ENCODE measurements at regions not wholly inside any gene's neighbourhood (a gene's known extent, or its start where the extent isn't known, plus 50 kb on each side); places are given as distances from the start of the nearest gene placed in this dataset.

- no peaks in the 10 kb centered on the region for H3K36me3 ChIP-seq (ENCODE audit: insufficient read depth, low read length, poor library complexity, severe bottlenecking)
- ChIA-PET POLR2A (ENCODE audit: low non-redundant PET) (no interaction called here), CTCF (no interaction called here)
- no peak overlapping the region for H3K27ac ChIP-seq (ENCODE audit: low read depth, low read length, poor library complexity, severe bottlenecking)
- H3K27me3 ChIP-seq (replicated peaks; ENCODE audit: insufficient read depth, low read depth, low read length, poor library complexity): no peaks in the 10 kb centered on the region
- intact Hi-C loops (cut with micrococcal nuclease; ENCODE audit: unreplicated experiment): no loop called here
- BruUV-seq (replicated peaks): no TSS peak
- peaks cover 13% of the 10 kb centered on the region for H3K4me1 ChIP-seq (ENCODE audit: insufficient read depth, low read length, poor library complexity, severe bottlenecking)
- TF ChIP-seq EZH2 (IDR thresholded peaks at IDR 0.05; ENCODE audit: borderline replicate concordance, low read depth, low read length, poor library complexity, severe bottlenecking) (no peak), CTCF (conservative IDR thresholded peaks at IDR 0.05; ENCODE audit: low read depth, low read length) (no peak)
- no peaks in the 10 kb centered on the region for H3K9me3 ChIP-seq (ENCODE audit: low read depth, low read length, poor library complexity, severe bottlenecking)
- no peak for DNase-seq (ENCODE audit: low spot score)
- no peak overlapping the region for H3K4me3 ChIP-seq (ENCODE audit: low read depth, low read length, poor library complexity, severe bottlenecking)
Observed at GRCh38 chr2:195600778-195601177, 56.2 kb upstream of the SLC39A10 start.

GRCh38 chr2:195596840-195597239, 60.2 kb upstream of the SLC39A10 start:
- Histone ChIP-seq H3K9me3 (ENCODE audit: low read depth, low read length, poor library complexity, severe bottlenecking) (no peaks in the 10 kb centered on the region), H3K4me3 (ENCODE audit: low read depth, low read length, poor library complexity, severe bottlenecking) (no peak overlapping the region), H3K4me1 (ENCODE audit: insufficient read depth, low read length, poor library complexity, severe bottlenecking) (peaks cover 25% of the 10 kb centered on the region), H3K36me3 (ENCODE audit: insufficient read depth, low read length, poor library complexity, severe bottlenecking) (no peaks in the 10 kb centered on the region), H3K27me3 (replicated peaks; ENCODE audit: insufficient read depth, low read depth, low read length, poor library complexity) (no peaks in the 10 kb centered on the region), H3K27ac (ENCODE audit: low read depth, low read length, poor library complexity, severe bottlenecking) (no peak overlapping the region)
- ChIA-PET POLR2A (ENCODE audit: low non-redundant PET) (no interaction called here), CTCF (interaction anchor here (1.2 kb wide), 1 partner anchor 60 kb away, joined by 4 read pairs; the partner anchor contains the start of gene SLC39A10)
- BruUV-seq (replicated peaks): no TSS peak
- peak; percentile 83 for DNase-seq (ENCODE audit: low spot score)
- TF ChIP-seq CTCF (conservative IDR thresholded peaks at IDR 0.05; ENCODE audit: low read depth, low read length): no peak
- TF ChIP-seq EZH2 (IDR thresholded peaks at IDR 0.05; ENCODE audit: borderline replicate concordance, low read depth, low read length, poor library complexity, severe bottlenecking): no peak
- intact Hi-C loops (cut with micrococcal nuclease; ENCODE audit: unreplicated experiment): no loop called here

GRCh38 chr2:195595825-195596224, 61.2 kb upstream of the SLC39A10 start:
- TF ChIP-seq EZH2 (IDR thresholded peaks at IDR 0.05; ENCODE audit: borderline replicate concordance, low read depth, low read length, poor library complexity, severe bottlenecking) (no peak), CTCF (conservative IDR thresholded peaks at IDR 0.05; ENCODE audit: low read depth, low read length) (no peak)
- H3K27ac ChIP-seq (ENCODE audit: low read depth, low read length, poor library complexity, severe bottlenecking): no peak overlapping the region
- no peak for DNase-seq (ENCODE audit: low spot score)
- ChIA-PET CTCF (no interaction called here), POLR2A (ENCODE audit: low non-redundant PET) (no interaction called here)
- H3K9me3 ChIP-seq (ENCODE audit: low read depth, low read length, poor library complexity, severe bottlenecking): no peaks in the 10 kb centered on the region
- no peaks in the 10 kb centered on the region for H3K36me3 ChIP-seq (ENCODE audit: insufficient read depth, low read length, poor library complexity, severe bottlenecking)
- intact Hi-C loops (cut with micrococcal nuclease; ENCODE audit: unreplicated experiment): no loop called here
- H3K27me3 ChIP-seq (replicated peaks; ENCODE audit: insufficient read depth, low read depth, low read length, poor library complexity): no peaks in the 10 kb centered on the region
- peaks cover 25% of the 10 kb centered on the region for H3K4me1 ChIP-seq (ENCODE audit: insufficient read depth, low read length, poor library complexity, severe bottlenecking)
- BruUV-seq (replicated peaks): no TSS peak
- H3K4me3 ChIP-seq (ENCODE audit: low read depth, low read length, poor library complexity, severe bottlenecking): no peak overlapping the region
